HepG2 (cell line): ENCODE measurements at regions not wholly inside any gene's neighbourhood (a gene's known extent, or its start where the extent isn't known, plus 50 kb on each side); places are given as distances from the start of the nearest gene placed in this dataset.

Experiments used
- ATAC-seq: fragments of 200-7000 bp; cut with Tn5 transposase; 3 replicates; pipeline ENCODE4 v1.9.1; 2020; ENCODE audit warnings: mild to moderate bottlenecking, moderate library complexity
- BruUV-seq: library from RNA; stranded (reverse); fragments of 400-500 nt; replicated peaks from 2 replicates; lab custom pipeline; 2021; lab: Mats Ljungman, UMichigan
- CTCF ChIA-PET: fragments of 300-600 bp; formaldehyde crosslinking; extraction: SDS; loops from one replicate; lab custom pipeline; 2021; ENCODE audit warnings: low total read pairs, inconsistent platforms, low intra/inter-chr PET ratio; lab: Yijun Ruan, JAX
- POLR2A ChIA-PET: fragments of 350-600 bp; sonication (Branson Sonifier 250); formaldehyde crosslinking; loops from one replicate; lab custom pipeline; 2020; ENCODE audit warnings: antibody characterized with exemption, inconsistent platforms; lab: Yijun Ruan, JAX
- DNase-seq: peaks from one replicate; pipeline ENCODE4 v3.0.0-alpha.2; 2015; ENCODE audit warnings: low spot score
- FAIRE-seq: peaks from 3 replicates; lab custom pipeline; 2011; peaks lifted over from hg19 to GRCh38; lab: Jason Lieb, UNC
- H2AFZ ChIP-seq: one replicate; pipeline ENCODE4 v1.6.1; 2011; ENCODE audit warnings: low read length, inconsistent platforms
- H3K27ac ChIP-seq: fragments of 300-600 bp; 3 replicates; pipeline ENCODE4 v1.8.0; 2011; ENCODE audit warnings: mixed run types, mild to moderate bottlenecking, mixed read lengths, low read length, inconsistent platforms; ENCODE audit not compliant: insufficient read depth; ENCODE audit errors: extremely low read length
- H3K27me3 ChIP-seq, 2 experiments: fragments of 200-600 bp in 1 of 2; 2 replicates in 1 of 2; 3 replicates in 1 of 2; pipeline versions ENCODE4 v1.6.0 to v1.8.0; 2011; ENCODE audit warnings: low read length in 2 of 2, mild to moderate bottlenecking in 2 of 2, moderate library complexity in 2 of 2, inconsistent platforms in 1 of 2; ENCODE audit not compliant: insufficient read depth in 2 of 2, control insufficient read depth in 1 of 2
- H3K36me3 ChIP-seq, 2 experiments: fragments of 200-600 bp in 1 of 2; replicated peaks in 1 of 2; 2 replicates in 1 of 2; 3 replicates in 1 of 2; pipeline versions ENCODE4 v1.5.1 to v1.8.0; 2011; ENCODE audit warnings: low read length in 2 of 2, inconsistent platforms in 1 of 2; ENCODE audit not compliant: insufficient read depth in 2 of 2, control insufficient read depth in 1 of 2
- H3K4me1 ChIP-seq: 2 replicates; pipeline ENCODE4 v1.5.1; 2012; ENCODE audit warnings: low read length, inconsistent platforms; ENCODE audit not compliant: insufficient read depth
- H3K4me2 ChIP-seq: 2 replicates; pipeline ENCODE4 v1.6.0; 2011; ENCODE audit warnings: low read depth, low read length, inconsistent platforms
- H3K4me3 ChIP-seq, 3 experiments: fragments of 200-600 bp in 1 of 3; sonication (generic), shearing (Covaris generic) in 1 of 3; replicated peaks in 1 of 3; 2 replicates each; pipeline ENCODE4 v1.5.1; 2011 to 2016; ENCODE audit warnings: low read length in 3 of 3, inconsistent platforms in 2 of 3, low read depth in 2 of 3, mild to moderate bottlenecking in 2 of 3, control low read depth in 1 of 3, mixed read lengths in 1 of 3; ENCODE audit not compliant: insufficient read depth in 1 of 3
- H3K79me2 ChIP-seq: one replicate; pipeline ENCODE4 v1.6.1; 2011; ENCODE audit warnings: low read length, inconsistent platforms; ENCODE audit not compliant: insufficient read depth
- H3K9ac ChIP-seq: 2 replicates; pipeline ENCODE4 v1.6.0; 2011; ENCODE audit warnings: mild to moderate bottlenecking, low read depth, low read length, inconsistent platforms; ENCODE audit not compliant: insufficient read depth
- H3K9me3 ChIP-seq: 2 replicates; pipeline ENCODE4 v1.5.1; 2012; ENCODE audit warnings: mild to moderate bottlenecking, low read length
- H4K20me1 ChIP-seq: 2 replicates; pipeline ENCODE4 v1.6.0; 2011; ENCODE audit warnings: inconsistent platforms, mild to moderate bottlenecking, low read length, moderate library complexity; ENCODE audit not compliant: insufficient read depth
- HNRNPL ChIP-seq: fragments of 200-400 bp; formaldehyde crosslinking; IDR thresholded peaks from 2 replicates; pipeline ENCODE4 v1.6.1; 2017; ENCODE audit warnings: mild to moderate bottlenecking, low read depth, low read length
- ZNF672 ChIP-seq: sonication (generic); formaldehyde crosslinking; IDR thresholded peaks from 2 replicates; pipeline ENCODE4 v1.8.1; 2022; ENCODE audit warnings: missing genetic modification reagents
- ZNF687 ChIP-seq: sonication (generic); formaldehyde crosslinking; IDR thresholded peaks from 2 replicates; pipeline ENCODE4 v1.5.1; 2020; ENCODE audit warnings: mild to moderate bottlenecking, missing genetic modification reagents, moderate library complexity
- WGBS: methylation state at CpG from one replicate; pipeline ENCODE4 v1.1.6; 2017; ENCODE audit warnings: low lambda C conversion rate; 5-methylcytosine and 5-hydroxymethylcytosine counted together
- in situ Hi-C: cut with HindIII; loops from 2 replicates; pipeline ENCODE4 v1.10.0; 2017; ENCODE audit warnings: low pct_unique_long_range_greater_than_20kb; ENCODE audit not compliant: extremely low pct_ligation_motif_present
- intact Hi-C: fragments of 100-400 bp; cut with micrococcal nuclease; formaldehyde crosslinking; loops from one replicate; pipeline ENCODE4 v1.10.0; 2022; ENCODE audit not compliant: unreplicated experiment

- in situ Hi-C loops: no loop called here
- Histone ChIP-seq H2AFZ (no peak overlapping the region), H3K4me2 (peak overlapping the region; percentile 65; the same call in 1 of the 2 replicates), H3K79me2 (no peaks in the 10 kb centered on the region), H3K36me3 (no peaks in the 10 kb centered on the region), H4K20me1 (no peaks in the 10 kb centered on the region), H3K4me1 (peaks cover 77% of the 10 kb centered on the region), H3K27me3 (no peaks in the 10 kb centered on the region), H3K9me3 (no peaks in the 10 kb centered on the region), H3K4me3 (no peak overlapping the region), H3K27ac (no peak overlapping the region), H3K9ac (no peak overlapping the region)
- FAIRE-seq (no peak), ATAC-seq (no peak), DNase-seq (no peak)
- 0 out of 2 replicates have a peak, but pooled peaks have one; percentile 36 for TF ChIP-seq HNRNPL
- TF ChIP-seq ZNF672 (CRISPR knock-in tag): no peak
- TF ChIP-seq ZNF687 (CRISPR knock-in tag): 0 out of 2 replicates have a peak, but pooled peaks have one; percentile 19
- CTCF ChIA-PET: no interaction called here
- POLR2A ChIA-PET: interaction anchor here (1.4 kb wide), 1 partner anchor 366 kb away, joined by 3 read pairs; the partner anchor contains the start of genes CASP3 and PRIMPOL
- WGBS: 78% methylated on average over 13 of the region's 28 CpGs
- BruUV-seq: no TSS peak
- intact Hi-C loops: no loop called here
These were observed 66.1 kb upstream of the ENPP6 start for GRCh38 chr4:184283659-184284335.
